ENCODE measurements at regions not wholly inside any gene's neighbourhood (a gene's known extent, or its start where the extent isn't known, plus 50 kb on each side); places are given as distances from the start of the nearest gene placed in this dataset.

DNA sequence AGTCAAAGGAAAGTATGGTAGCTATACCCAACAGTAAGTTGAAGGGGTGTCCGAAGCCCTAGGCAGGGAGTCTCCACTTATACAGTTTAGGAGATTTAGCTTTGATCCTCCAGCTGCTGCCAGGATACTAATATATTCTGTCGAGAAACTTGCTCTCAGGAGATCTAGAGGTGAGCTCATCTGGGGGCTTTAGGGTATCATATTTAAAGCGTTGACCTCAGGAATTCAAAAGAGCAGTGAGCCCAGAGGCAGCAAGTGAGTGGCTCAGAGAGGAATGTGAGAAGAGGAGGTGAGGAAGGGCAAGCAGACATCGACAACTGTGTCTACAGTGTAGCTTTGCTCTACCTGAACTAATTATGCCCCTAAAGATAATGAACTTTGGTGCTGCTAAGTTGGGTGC lies 245.1 kb upstream of the LRTM1 start:
- DNase-seq = no peak

DNA sequence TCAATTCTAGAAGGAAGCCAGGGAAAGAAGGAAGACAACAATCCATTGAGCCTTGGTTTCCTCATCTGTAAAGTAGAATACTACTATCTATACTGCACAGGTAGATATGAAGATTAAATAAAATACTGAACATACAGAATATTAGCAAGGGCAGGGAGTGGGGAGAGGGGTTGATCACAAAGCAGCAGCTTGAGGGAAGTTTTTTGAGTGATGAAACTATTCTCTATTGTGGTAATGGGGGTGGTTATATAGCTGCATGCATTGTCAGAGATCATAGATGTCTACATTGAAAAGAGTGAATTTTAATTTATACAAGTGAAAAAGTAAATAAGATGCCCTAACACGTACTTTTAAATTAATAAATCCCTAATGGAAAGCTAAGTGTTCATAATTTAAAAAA lies 242.6 kb upstream of the LRTM1 start:
- no peak for DNase-seq

DNA sequence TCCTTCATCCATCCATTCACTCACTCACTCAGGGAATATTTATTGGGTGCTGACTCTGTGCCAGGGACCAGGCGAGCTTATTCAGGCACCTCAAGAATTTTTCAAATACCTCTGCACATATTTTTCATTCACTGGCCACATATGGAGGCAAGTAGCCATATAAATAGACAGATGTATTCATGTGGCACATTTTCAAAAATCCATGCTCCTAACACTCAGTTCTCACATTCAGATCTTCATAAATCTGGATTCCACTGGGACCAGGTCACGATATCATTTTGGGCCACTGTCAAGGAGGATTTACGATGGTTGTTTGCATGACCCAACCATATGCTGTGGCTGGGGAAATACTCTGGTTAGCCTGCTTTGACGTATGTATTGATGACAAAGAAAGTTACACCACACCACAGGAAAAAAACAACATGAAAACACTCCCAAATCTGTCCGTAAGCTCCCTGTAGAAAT lies 241.8 kb upstream of the LRTM1 start:
- DNase-seq = no peak

DNA sequence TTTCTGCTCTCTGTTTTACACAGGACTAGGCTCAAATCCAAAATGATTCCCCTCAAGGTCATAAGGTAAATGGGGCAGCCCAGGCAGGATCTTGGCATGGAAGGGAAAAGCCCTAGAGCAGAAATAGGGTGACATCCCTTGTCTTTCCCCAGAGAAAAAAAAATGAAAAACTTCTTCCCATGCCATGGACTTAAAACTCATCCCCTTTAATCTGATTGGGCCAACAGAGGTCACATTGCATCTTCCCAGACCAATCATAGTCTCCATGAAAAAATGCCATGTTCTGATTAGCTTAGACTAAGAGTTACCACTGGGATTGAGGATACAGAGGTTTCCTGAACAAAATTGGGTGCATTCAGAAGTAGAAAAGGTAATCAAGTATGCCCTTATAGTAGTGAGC lies 241.3 kb upstream of the LRTM1 start:
- no peak for DNase-seq

DNA sequence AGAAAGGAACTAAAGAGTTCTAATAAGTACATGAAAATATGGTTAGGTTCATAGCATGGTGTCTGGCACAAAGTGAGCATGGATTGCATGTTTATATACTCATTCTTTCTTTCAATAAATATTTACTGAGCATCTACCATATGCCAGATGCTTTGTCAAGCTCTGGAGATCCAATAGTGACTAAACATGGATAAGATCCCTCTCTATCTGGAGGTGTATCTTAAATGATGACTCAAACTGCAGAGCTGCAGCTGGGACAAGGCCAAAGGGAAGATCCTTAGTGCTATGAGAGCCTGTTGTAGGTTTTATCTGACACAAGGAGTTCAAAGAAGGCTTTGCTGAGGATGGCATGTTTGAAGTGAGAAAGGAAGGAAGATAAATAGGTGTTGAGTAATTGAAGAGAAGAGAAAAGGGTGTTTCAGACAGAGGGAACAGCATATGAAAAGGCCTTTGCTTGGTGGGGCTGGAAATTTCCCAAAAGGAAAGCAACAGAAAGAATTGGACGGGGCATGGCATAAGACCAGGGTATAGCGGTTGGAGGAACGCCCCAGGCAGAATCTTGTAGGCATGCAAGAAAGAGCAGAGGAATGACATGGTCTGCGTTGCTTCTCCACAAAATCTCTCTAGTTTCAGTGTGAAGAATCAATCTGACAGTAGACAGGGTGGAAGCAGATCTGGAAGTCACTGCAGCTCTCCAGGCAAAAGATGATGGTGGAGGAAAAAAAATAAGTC lies 239.9 kb upstream of the LRTM1 start:
- no peak for DNase-seq

DNA sequence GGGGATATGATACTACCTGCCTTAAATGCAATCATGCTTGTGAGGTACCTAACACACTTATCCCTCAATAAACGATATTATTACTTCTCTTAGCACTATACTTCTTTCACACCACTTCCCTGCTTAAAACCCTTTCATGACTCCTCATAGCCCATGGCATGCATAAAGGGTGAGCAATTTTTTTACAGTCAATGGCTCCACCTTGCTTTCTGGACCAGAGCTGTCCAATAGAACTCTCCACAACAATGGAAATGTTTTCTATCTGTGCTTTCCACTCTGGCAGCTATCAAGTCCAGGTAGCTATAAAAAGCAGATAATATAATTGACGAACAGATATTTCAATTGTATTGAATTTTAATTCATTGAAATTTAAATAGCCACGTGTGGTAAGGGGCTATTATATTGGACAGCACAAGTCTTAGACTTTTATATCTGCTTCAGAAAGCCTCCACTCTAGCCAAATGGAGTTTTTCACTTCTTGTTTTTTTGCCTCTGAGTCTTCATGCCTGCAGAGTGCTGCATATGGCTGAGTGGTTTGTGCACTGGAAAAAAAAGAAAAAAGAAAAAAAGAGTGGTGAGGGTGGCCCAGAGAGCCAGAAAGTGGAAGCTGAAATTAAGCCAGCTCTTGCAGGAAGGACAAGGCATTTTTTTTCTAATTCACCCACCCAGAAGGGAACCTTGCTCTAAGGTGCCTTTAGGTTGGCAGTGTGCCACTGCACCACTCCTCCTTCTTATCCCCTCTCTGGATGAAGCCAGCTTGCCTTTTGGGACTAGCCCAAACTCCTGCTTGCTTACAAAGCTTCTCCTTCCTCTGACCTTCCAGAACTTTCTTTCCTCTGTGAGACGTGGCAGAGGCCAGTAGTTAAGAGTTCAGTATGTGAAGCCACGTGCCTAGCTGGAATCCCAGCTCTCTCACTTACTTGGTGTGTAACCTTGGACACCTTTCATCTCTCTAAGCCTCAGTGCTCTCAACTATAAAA lies 239.0 kb upstream of the LRTM1 start:
- DNase-seq = no peak

DNA sequence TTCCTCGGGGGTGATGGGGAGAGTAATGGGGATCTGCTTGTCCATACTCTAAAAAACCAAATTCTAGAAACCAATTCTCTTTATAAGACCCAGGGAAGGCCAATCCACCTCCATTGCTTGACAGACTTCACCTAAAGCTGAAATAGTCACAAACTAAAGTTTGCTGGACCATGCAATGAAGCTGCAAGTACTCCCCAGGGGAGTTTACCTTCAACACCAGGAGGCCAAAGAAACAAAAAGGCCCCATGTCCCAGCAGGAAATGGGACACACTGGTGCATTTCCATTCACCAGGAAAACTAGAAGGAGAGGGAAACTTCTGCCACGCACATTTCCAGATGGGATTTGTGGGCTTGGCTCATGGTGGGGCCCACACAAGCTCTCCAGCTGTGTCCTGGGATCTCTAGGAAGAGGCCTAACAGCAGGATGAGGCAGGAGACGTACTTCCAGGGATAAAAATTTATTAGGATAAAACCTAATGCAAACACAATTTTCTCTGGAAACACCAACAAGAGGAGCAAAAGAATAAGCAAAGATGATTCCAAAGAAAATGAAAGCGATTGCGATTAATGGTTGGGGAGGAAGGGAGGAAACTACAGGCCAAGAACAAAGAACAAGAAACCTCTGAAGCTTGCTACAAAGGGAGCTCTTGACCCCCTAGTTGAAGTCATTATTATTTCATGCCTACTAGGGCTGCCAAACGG lies 238.0 kb upstream of the LRTM1 start:
- no peak for DNase-seq

DNA sequence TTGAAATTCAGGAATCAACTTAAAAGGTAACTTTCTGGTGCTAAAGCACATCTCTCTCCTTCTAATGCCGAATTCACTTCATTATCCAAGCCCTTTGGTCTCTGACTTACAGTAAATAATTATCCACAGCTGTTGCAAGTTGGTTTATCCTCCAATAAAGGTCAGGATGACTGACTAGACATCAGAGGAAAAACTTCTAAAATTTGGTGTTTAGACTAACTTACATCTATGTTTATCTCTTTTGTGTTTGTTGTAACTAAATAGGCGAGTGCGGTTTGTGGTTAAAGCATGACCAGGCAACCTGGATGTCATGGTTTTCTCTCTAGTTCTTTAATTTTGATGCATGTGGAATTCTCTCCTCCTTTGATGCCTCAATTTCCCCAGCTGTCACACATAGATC lies 237.4 kb upstream of the LRTM1 start:
- DNase-seq = no peak

DNA sequence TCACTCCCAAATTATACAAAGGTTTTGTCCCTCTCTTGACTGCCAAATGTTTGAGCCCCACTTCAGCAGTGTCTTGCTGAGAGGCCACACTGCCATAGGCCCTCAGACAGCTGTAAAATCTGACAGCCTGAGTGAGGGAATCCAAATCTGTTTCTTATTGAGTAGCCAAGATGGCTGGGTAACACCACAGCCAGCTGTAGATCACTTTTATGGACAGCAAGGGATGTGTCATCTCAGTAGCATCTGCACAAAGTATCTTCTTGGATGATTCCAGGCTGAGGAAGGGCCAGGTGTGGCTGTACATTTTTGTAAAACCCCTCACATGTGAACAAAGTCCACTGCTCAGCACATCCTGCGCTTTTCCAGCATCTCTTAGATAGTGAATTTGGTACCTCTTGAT lies 237.0 kb upstream of the LRTM1 start:
- DNase-seq = no peak

DNA sequence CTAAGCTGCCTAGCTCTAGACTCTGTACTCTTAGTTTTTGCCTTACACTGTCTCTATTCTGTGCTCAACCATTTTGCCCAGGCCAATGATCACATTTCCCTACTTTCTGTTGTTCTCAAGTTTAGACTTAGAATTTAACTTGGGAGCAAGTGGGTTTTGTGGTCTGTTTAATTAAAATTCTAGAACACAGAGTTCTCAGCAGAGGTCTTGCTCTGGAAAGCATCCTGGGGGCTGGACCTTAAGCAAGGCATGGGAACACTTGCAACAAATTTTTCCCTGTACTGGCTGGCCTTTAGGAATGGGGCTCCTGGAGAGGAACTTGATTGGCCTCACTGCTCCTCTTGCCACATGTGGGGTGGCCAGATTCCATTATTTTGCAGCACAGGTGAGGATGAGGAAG lies 236.3 kb upstream of the LRTM1 start:
- no peak for DNase-seq

DNA sequence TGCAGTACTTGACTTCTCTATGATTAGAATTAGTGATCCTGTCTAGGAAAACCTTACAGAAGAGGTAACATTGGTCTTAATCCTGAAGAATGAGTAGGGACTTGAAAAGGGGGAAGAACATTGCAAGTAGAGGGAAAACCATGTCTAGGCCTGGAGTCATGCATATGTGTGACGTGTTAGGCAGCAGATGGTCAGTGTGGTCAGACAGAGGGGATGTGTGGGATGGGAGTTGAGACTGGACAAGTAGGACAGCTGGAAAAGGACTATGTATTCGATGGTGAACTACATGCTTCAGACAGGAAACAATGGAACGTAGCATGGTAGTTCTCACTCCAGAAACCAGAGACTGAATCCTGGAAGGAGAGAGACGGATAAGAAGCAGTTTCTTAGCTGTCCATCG lies 235.6 kb upstream of the LRTM1 start:
- no peak for DNase-seq

DNA sequence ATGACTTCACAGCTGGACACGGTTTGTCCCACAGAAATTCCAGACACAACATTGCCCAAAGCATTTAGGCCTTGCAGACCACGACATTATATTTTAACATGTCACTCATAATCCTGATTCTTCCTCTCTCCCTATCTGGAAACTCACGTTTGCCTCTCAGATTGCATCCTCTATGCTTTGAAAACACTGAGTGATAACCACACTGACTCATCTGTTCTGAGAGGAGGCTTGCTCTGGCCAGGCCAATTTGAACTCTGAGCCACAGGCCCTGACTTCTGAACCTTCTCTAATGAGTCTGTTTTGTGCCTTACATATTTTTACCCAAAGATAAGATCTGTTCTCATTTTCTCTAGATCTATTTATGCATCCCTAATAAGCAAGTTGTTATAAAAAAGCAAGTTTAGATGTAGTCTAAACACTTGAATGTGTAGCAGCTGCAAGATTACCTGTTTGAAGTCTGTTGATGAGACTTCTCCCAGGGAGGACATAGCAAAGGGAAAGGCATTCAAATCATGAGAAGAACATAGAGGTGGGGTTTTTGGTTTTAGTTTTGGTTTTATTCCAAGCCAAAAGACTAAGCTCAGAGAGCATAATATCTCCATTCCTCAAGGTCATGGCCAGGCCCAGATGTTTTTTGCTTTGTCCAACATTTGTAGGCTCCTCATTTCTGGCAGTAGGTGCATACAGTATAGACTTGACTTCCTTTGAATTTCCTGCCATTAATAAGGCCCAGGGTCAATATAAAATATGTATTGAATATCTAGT lies 234.4 kb upstream of the LRTM1 start:
- no peak for DNase-seq

DNA sequence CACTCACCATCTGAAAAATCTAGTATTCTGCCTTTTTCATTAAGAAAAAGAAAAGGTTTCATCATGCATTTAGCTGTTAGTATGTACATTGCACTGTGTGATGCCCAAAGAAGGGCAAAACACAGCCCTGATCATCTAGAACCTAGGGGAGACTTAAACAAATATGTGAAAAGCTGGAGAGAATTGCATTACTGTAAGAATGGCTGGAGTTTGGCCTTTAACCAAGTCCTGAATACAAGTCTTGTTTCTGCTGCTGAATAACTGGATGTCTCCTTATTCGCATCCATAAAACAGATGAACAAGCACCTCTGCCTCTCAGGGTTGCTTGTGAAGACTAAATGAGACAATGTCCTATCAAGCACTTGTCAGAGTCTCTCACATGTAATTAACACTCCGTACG lies 233.4 kb upstream of the LRTM1 start:
- DNase-seq = no peak

DNA sequence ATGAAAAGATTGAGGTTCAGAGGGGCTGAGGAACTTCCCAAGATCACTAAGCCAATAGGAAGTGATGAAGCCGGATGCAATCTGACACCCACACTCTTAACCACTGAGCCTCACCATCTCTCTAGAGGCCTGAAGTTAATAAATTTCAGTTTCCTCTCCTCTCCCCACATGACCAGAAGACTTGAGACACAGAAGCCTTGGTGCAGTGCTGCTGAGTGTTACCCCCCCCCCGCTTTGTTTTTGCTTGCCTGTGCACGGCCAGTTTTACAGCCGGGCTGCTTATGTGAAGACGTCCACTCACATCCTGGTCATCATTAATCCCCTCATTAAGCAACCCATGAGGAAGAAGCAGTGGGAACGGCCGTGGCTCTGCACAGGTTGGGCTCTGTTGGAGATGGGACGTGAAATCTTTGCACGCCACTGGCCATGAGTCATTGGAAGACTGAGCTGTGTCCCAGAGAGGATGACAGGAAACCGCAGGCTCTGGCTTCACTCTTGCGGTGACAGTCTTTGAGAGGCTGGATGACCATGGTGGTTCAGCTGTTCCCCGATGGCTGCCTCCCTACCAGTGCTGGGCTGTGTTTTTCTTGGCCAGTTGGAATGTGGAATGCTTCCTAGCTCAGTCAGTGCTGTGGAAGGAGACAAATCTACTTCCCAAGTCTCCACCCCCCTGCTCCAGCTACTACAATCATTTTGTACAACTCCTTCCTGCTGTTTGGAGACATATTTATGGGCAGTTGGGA lies 232.6 kb upstream of the LRTM1 start:
- no peak for DNase-seq

DNA sequence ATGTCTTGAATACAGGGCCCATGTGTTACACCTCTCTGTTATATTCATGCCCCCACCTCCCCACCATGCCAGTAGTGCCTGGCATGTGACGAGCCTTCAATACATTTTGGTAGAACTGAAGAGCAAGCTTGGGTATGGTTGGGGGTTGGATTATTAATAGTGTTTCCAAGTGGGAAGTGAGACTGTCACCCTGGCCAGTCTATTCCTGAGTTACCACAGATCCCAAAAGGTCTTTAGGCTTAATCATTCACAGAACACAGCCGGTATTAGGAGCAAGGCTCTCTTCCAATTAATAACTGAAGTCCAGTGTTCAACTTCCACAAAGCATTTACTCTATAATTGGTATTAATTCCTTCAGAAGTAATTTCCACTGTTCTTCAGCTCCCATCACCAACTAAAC lies 231.9 kb upstream of the LRTM1 start:
- no peak for DNase-seq

DNA sequence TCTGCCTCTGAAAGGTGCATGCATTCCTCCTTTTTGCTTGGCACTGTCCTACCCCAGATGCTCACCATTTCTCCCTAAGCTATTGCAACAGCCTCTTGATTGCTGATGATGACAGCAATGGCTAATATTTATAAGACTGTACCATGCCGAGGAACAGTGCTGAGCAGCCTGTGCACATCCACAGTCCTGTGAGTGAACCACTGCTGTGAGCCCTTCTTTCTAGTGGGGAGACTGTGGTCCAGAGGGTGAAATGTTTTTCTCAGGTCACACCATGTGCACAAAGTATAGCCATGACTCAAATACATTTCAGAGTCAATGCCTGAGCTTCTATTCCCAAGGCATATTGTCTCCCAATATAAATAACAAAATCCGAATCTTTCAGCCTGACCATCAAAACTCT lies 231.2 kb upstream of the LRTM1 start:
- DNase-seq = no peak

DNA sequence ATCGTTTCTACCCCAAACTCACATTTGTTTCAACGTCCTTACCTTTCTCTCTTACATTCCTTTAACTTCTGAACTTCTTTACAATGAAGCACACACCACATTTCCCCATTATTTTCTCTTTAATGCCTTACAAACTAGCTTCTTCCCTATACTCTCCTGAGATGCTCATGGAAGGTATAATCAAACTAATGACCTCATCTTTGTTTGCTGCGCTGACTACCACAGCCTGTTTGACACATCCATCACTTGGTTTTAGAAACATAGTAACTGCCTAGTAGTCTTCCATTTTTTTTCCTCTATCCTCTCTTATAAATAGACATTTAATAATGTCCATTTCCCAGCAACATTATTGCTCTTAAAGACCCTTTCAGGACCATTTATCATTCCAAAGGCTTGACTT lies 230.5 kb upstream of the LRTM1 start:
- no peak for DNase-seq

DNA sequence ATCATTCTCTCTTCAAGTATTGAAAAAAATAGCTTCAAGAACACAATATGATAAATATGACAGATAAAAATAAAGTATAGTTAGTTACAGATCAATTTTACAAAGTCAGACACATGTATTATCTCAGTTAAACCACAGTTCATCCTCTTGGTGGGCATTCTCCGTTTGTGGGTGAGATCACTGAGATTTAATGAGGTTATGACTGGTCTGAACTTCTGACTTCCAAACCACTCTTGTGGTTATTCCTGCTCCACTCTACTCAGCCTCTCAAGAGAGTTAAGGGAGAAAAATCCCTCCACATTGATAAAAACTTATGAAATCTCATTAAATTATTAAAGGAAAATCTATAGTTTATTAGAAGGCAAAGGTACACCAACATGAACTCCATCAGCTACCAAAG lies 229.9 kb upstream of the LRTM1 start:
- no peak for DNase-seq

DNA sequence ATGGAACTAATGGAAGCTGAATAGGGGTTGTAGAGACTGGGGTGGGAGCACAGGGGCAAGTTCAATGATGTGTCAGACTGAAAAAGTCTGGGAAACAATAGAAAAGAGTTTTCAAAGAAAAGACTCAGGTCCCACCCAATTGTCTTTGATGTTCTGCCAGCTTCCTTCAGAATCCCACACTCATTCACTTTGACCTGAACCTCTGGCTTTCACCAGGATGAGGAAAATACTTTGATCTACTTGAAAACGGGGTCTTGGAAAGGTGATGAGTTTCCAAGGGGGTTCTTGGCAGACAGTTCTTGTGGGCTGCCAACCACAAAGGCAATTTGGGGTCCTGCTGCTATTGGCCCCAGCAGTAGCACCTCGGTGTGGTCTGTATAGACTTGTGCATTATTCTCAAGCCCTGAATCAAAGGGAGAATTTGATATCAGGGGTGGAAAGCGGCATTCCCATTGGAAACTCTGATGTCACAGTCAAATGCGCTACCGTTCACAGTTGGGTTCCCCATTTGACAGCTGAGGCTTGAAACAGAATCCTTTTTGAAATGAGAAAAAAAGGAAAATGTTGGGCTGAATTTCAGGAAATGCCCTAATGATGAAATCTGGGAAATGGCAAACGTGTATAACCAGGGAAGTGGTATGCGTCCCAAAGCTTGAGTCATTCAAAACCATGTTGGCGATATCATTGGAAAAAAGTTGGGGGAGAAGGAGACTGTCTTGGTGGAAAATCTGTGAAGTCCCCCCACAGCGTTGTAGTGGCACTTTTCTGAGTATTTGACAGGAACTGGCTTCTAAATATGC lies 229.2 kb upstream of the LRTM1 start:
- no peak for DNase-seq

DNA sequence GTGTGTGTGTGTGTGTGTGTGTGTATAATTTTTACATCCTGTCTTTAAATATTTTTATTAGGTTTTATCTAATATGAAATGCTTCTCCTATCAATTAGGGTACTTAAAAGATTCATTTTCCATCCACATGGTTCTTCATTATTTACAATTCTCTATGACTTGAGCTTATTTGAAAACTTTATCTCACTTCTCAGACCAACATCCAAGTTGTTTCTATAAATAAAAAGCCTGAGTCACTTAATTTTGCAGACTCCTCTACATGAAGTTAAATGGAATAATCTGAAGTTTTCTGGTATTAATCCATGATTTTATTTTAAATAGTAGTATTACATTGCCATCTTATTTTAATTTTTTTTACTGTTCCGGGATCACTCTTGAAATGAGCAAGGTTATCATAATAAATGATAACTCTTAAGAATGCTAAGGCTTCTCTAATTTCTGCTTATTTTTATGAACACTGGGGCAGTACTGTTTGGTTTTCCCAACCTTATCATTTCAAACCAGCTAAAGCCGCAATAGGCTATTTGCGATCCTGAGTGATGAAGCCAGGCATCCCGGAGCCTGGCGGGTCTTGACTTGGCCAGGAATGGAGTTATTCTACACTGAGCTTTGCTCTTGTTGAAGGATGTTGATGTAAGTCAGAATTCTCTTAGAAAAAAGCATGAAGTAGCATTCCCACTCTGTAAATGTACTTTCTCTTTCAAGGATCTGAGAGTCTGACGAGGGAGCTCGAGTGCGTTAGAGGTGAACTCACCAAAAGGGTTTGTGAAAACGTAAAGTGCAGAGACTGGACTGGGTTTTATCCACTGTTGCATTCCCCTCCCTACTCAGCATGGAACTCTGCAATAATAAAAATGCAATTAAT lies 220.2 kb upstream of the LRTM1 start:
- no peak for DNase-seq

Measured in NCI-H82 (cell line).